Cardiac fibroblast (primary cell): ENCODE measurements at regions not wholly inside any gene's neighbourhood (a gene's known extent, or its start where the extent isn't known, plus 50 kb on each side); places are given as distances from the start of the nearest gene placed in this dataset.

Source experiments
- DNase-seq, 2 donors: peaks; one replicate each; pipeline versions ENCODE4 v3.0.0 to v3.0.0-alpha.2; 2010; ENCODE audit warnings: low read depth in 2 of 2
- H3K4me3 ChIP-seq, 2 donors: replicated peaks in 1 of 2; 1 replicate in 1 of 2; 2 replicates in 1 of 2; pipeline ENCODE4 v1.5.1; 2011; ENCODE audit warnings: low read depth in 2 of 2, low read length in 2 of 2, mild to moderate bottlenecking in 2 of 2, moderate library complexity in 1 of 2
- TF ChIP-seq, protein P1 (sequence below): IDR thresholded peaks from one replicate; pipeline ENCODE4 v1.5.1; 2011; ENCODE audit warnings: low read depth, mild to moderate bottlenecking, low read length, inconsistent platforms

DNA sequence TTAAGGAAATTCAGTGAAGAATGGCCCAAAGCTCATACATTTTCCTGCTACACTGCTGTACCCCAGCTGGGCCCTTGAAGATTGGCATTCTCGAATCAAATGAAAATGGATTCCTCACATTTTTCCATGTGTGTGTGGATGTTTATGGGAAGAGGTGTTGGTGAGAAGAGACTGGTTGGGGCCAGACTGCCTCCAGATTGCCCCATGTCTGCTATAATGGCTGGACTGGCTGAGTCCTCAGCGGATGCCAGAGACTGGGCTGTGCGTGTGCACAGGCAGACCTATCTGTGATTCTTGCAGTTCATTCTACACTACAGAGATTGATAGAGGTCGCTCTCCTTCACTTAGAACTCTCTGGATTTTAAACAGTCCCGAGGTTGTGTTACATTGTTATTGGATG, 183.6 kb upstream of the GDF10 start:
- TF ChIP-seq, protein P1, sequence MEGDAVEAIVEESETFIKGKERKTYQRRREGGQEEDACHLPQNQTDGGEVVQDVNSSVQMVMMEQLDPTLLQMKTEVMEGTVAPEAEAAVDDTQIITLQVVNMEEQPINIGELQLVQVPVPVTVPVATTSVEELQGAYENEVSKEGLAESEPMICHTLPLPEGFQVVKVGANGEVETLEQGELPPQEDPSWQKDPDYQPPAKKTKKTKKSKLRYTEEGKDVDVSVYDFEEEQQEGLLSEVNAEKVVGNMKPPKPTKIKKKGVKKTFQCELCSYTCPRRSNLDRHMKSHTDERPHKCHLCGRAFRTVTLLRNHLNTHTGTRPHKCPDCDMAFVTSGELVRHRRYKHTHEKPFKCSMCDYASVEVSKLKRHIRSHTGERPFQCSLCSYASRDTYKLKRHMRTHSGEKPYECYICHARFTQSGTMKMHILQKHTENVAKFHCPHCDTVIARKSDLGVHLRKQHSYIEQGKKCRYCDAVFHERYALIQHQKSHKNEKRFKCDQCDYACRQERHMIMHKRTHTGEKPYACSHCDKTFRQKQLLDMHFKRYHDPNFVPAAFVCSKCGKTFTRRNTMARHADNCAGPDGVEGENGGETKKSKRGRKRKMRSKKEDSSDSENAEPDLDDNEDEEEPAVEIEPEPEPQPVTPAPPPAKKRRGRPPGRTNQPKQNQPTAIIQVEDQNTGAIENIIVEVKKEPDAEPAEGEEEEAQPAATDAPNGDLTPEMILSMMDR: no peak
- no peak overlapping the region for H3K4me3 ChIP-seq
- DNase-seq: no peak

DNA sequence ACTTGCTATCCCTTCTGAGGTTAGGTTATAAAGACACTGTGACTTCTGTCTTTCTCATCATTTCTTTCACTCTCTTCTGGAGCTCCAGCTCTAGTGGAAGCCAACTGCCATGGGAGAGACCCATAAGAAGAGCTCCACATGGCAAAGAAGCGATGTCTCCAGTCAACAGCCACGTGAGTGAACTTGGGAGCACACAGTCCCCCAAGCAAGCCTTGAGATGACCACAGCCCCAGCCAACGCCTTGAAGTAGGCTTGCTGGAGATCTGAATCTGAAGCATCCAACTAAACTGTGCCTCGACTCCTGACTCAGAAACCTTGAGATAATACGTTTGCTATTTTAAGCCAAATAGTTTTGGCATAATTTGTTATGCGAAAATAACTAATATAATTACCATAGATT, 181.7 kb upstream of the GDF10 start:
- no peak overlapping the region for H3K4me3 ChIP-seq
- TF ChIP-seq, protein P1: no peak
- no peak for DNase-seq

DNA sequence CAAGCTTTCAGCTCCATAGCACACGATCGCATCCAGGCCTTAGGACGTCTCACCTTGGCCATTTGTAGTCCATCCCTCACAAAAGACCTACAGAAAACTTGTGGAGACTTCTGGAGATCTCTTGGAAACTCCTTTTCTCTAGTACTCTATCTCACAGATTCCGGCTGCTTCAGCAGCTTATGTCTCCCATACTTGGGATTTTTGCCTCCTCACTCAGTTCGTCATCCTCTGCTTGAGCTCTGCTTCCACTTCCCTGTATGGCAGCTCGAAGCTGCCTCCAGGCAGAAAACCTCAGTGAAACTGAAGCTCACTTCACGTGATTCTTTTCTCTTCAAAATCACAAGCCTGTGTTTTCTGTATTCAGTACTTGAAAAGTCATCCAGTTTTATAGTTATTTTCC, 178.7 kb upstream of the GDF10 start:
- H3K4me3 ChIP-seq: no peak overlapping the region
- no peak for DNase-seq
- TF ChIP-seq, protein P1: no peak

DNA sequence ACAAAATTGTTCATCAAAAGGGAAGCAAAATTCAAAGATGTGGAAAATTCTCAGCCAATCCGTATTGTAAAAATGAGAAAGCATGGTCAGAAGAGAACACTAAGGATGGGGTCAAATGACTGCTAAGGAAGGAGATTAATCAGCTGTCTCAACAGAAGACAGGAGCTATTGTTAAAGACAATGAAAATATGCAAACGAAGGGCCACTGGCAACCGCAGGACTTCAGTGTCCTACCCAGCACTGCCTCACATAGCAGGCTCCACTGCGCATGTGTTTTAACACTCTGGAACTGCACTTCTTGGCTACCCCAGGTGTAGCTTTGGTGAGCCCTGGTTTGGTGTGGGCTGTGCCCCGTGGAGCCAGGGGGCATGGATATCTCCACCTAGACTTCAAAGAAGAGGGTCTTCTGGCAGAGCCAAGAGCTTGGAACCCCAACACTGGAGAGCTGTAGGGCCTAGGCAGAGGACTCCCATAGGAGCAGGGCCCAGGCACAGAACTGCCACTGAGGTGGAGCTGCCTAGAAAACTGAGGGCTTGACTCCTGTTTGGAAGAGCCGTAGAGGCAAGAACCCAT, 176.2 kb upstream of the GDF10 start:
- H3K4me3 ChIP-seq: no peak overlapping the region
- TF ChIP-seq, protein P1: no peak
- DNase-seq: no peak

GRCh38 chr10:47127188-47127785, 172.7 kb upstream of the GDF10 start:
- DNase-seq: no peak
- no peak overlapping the region for H3K4me3 ChIP-seq
- TF ChIP-seq, protein P1: no peak

DNA sequence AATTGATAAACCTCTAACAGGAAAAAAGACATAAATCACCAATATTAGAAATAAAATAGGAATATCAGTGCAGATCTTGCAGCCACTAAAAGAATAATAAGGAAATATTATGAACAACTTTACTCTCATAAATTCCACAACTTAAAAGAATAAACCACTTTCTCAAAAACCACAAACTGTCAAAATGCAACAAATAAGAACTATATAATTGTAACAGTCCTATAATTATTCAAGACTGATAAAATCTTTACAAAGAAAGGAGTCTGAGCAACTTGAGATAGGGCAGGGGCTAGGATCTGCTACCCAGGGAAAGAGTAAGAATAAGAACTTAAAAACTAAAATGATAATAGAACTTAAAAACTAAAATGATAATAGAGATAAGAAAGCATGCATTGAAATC, 169.5 kb upstream of the GDF10 start:
- DNase-seq: no peak
- H3K4me3 ChIP-seq: no peak overlapping the region
- TF ChIP-seq, protein P1: no peak
